Breast epithelium (tissue), 3 donors: ENCODE measurements at regions not wholly inside any gene's neighbourhood (a gene's known extent, or its start where the extent isn't known, plus 50 kb on each side); places are given as distances from the start of the nearest gene placed in this dataset.

Source experiments
- CTCF ChIP-seq, 3 donors: fragments of 450-650 bp; IDR thresholded peaks; one replicate each; pipeline ENCODE4 v1.5.1; 2016 to 2017; ENCODE audit warnings: antibody characterized with exemption in 3 of 3, mild to moderate bottlenecking in 3 of 3, moderate library complexity in 3 of 3
- POLR2A ChIP-seq: fragments of 450-650 bp; IDR thresholded peaks from one replicate; pipeline ENCODE4 v1.6.1; 2016; ENCODE audit warnings: antibody characterized with exemption, mild to moderate bottlenecking, moderate library complexity
- POLR2AphosphoS5 ChIP-seq, 3 donors: sonication (generic); formaldehyde crosslinking; IDR thresholded peaks; one replicate each; pipeline ENCODE4 v1.6.1; 2017; ENCODE audit warnings: antibody characterized with exemption in 3 of 3

- TF ChIP-seq CTCF (IDR thresholded peaks at IDR 0.05) (no peak), POLR2A (no peak), POLR2AphosphoS5 (IDR thresholded peaks at IDR 0.05) (no peak)
Observed at GRCh38 chr13:33438918-33439317, 153.4 kb upstream of the STARD13 start.
